ENCODE measurements at regions not wholly inside any gene's neighbourhood (a gene's known extent, or its start where the extent isn't known, plus 50 kb on each side); places are given as distances from the start of the nearest gene placed in this dataset.

GRCh38 chr6:104411302-104411701, 448.4 kb downstream of the HACE1 start:
- no peak for DNase-seq

- DNase-seq = peak; percentile 83
These were observed 449.8 kb downstream of the HACE1 start for GRCh38 chr6:104409913-104410312.

- peak; percentile 14 for DNase-seq
These were observed 451.8 kb downstream of the HACE1 start for GRCh38 chr6:104407957-104408356.

GRCh38 chr6:104404377-104404776, 455.3 kb downstream of the HACE1 start:
- peak; percentile 89 for DNase-seq

GRCh38 chr6:104402572-104402971, 457.1 kb downstream of the HACE1 start:
- no peak for DNase-seq

- no peak for DNase-seq
These were observed 457.8 kb downstream of the HACE1 start for GRCh38 chr6:104401926-104402325.

GRCh38 chr6:104400844-104401243, 458.9 kb downstream of the HACE1 start:
- DNase-seq = no peak

GRCh38 chr6:104396077-104396476, 463.6 kb downstream of the HACE1 start:
- DNase-seq = peak; percentile 82

- no peak for DNase-seq
These were observed 477.8 kb downstream of the HACE1 start for GRCh38 chr6:104381907-104382306.

GRCh38 chr6:104365451-104366234, 494.1 kb downstream of the HACE1 start:
- DNase-seq = no peak

GRCh38 chr6:104357928-104358327, 501.8 kb downstream of the HACE1 start:
- DNase-seq = no peak

- DNase-seq = no peak
These were observed 503.5 kb downstream of the HACE1 start for GRCh38 chr6:104356197-104356596.

GRCh38 chr6:104349191-104349590, 510.5 kb downstream of the HACE1 start:
- peak; percentile 4 for DNase-seq

GRCh38 chr6:104344223-104344622, 515.5 kb downstream of the HACE1 start:
- DNase-seq = no peak

- no peak for DNase-seq
These were observed 527.4 kb downstream of the HACE1 start for GRCh38 chr6:104332364-104332763.

- peak; percentile 94 for DNase-seq
These were observed 533.3 kb downstream of the HACE1 start for GRCh38 chr6:104326173-104327001.

- peak; percentile 49 for DNase-seq
These were observed 534.2 kb downstream of the HACE1 start for GRCh38 chr6:104325341-104326172.

GRCh38 chr6:104324301-104324700, 535.4 kb downstream of the HACE1 start:
- DNase-seq = no peak

GRCh38 chr6:104322841-104323240, 536.9 kb downstream of the HACE1 start:
- peak; percentile 86 for DNase-seq

- no peak for DNase-seq
These were observed 538.4 kb downstream of the HACE1 start for GRCh38 chr6:104321301-104321700.

- no peak for DNase-seq
These were observed 538.8 kb downstream of the HACE1 start for GRCh38 chr6:104320896-104321295.

- no peak for DNase-seq
These were observed 546.9 kb downstream of the HACE1 start for GRCh38 chr6:104312851-104313250.

GRCh38 chr6:104306211-104306610, 553.5 kb downstream of the HACE1 start:
- DNase-seq = no peak

All from MV-4-11 (cell line).